IPS-NIHi7 (cell line): ENCODE measurements at regions not wholly inside any gene's neighbourhood (a gene's known extent, or its start where the extent isn't known, plus 50 kb on each side); places are given as distances from the start of the nearest gene placed in this dataset.
"Not testable (repeated sequence)": the region's sequence is repeated elsewhere in the genome, so short reads cannot be mapped to it uniquely, and the experiment has no call there.

Experiments
- DNase-seq: peaks from one replicate; pipeline ENCODE4 v3.0.0; 2012; ENCODE audit warnings: mixed read lengths; ENCODE audit errors: extremely low spot score

GRCh38 chr12:13442457-13442856, 245.9 kb downstream of the EMP1 start:
- DNase-seq = no peak

GRCh38 chr12:13440844-13441243, 244.3 kb downstream of the EMP1 start:
- no peak for DNase-seq

DNA sequence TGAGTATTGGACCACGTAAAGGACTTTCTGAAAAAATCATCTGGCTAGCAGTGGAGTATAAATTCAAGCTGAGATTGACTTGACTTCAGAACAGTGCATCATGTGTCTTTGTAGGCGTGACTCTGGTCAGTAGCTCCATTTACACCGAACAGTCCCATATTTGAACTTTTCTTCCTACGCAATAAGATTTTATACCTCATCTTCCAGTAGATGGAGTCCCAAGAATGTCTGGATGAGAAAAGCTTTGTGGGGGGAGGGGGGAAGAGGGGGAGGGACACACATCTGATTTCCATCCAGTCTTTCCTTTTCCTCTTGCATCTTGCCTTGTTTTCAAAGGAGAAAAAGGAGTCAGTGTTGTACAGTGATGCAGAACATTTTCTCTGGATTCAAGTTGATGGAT, 241.0 kb downstream of the EMP1 start:
- DNase-seq = no peak

GRCh38 chr12:13436696-13437391, 240.3 kb downstream of the EMP1 start:
- peak; percentile 36 for DNase-seq

DNA sequence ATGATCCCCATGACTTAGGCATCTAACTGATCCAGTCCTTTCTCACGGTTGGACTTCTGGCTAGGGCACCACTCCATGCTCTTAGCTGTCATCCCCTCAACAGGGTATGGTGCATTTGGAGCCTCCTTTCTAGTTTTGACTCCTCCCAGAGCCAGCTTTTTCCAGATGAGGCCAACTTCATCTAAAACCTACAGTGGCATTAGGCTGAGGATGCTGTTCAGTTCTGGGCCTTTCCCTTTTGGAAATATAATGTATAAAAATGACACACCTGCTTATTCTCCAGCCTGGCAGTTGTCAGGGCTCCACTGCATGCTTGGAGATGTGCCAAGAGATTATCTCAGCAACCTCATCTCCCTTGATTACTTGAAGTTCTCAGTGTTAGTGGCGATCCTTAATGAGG, 239.7 kb downstream of the EMP1 start:
- peak; percentile 8 for DNase-seq

- peak; percentile 57 for DNase-seq
Measured at GRCh38 chr12:13435235-13435933, 238.9 kb downstream of the EMP1 start.

- no peak for DNase-seq
Measured at GRCh38 chr12:13433768-13434167, 237.2 kb downstream of the EMP1 start.

- no peak for DNase-seq
Measured at GRCh38 chr12:13431041-13431440, 234.5 kb downstream of the EMP1 start.

GRCh38 chr12:13428538-13429265, 232.2 kb downstream of the EMP1 start:
- no peak for DNase-seq

GRCh38 chr12:13425766-13426165, 229.2 kb downstream of the EMP1 start:
- DNase-seq = no peak

DNA sequence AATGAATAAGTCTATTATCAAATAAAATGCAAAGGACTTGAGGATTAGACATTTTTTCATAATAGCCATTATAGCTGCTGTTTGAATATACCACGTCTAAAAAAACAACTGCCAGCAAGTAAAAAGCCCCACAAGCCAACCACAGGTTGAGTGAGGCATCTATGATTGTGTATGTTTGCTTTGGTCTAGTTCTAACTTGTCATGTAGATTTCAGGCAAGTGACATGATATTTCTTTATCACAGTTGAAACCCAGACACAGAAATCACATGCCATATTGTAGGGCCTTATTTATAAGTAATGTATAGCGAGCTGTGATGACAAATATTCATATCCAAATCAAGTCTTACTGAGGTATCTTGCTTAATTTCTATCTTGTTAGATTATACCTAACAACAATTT, 225.8 kb downstream of the EMP1 start:
- DNase-seq = no peak

GRCh38 chr12:13417516-13417915, 221.0 kb downstream of the EMP1 start:
- no peak for DNase-seq

- DNase-seq = no peak
Measured at GRCh38 chr12:13411287-13411686, 214.8 kb downstream of the EMP1 start.

DNA sequence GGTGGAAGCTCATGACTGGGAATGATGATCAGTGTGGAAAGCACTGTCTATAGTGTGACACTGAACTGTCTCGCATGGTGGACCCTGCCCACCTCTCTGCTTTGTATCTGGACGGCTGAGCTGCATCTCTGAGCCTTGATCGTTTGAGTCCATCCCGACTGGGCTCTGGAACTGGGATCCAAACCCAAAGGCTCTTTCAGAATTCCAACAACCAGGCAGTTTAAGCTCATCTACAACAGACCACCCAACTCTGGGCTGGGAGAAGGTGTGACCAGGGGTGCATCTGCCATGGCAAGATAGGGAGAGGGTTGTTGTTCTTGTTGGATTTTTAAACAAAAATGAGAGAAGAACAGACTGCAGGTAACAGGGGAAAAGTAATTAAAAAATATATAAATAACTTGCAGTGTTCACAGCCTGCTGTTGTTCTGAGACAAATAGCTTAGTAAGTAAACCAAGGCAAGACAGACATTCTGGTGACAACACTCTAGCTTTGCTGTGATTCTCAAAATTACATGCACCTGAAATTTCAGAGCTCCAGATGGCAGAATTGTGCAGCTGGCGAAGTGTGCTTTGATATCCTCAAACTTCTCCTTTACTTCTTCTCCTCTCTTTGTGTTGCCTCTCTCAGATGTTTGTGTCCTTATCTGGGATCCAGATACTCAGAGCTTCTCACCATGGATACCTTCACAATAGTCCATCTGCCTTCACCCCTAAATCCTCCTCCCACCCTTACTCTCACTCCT, 209.6 kb downstream of the EMP1 start:
- DNase-seq = no peak

GRCh38 chr12:13404631-13405473, 208.3 kb downstream of the EMP1 start:
- no peak for DNase-seq

- DNase-seq = no peak
Measured at GRCh38 chr12:13404111-13404628, 207.6 kb downstream of the EMP1 start.

- DNase-seq = not testable (repeated sequence)
Measured at GRCh38 chr12:13391375-13391774, 194.8 kb downstream of the EMP1 start.

DNA sequence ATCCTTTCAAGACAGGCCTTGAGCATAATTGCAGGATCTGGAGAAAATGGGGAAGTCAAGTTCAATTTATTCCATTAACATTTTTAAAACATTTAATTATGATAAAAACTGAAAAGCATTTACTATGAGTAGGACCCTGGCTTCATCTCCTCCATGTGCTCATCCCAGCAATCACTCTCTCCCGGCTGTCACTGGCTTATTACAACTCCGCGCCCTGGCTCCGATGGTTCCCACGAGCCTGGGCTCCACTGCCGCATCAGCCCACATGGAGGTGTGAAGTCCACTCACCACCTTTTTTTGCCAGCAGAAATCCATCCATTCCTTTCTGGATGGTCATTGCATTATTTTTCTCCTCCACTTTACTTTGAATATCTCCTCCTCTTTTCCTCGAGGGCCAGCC, 194.4 kb downstream of the EMP1 start:
- no peak for DNase-seq

DNA sequence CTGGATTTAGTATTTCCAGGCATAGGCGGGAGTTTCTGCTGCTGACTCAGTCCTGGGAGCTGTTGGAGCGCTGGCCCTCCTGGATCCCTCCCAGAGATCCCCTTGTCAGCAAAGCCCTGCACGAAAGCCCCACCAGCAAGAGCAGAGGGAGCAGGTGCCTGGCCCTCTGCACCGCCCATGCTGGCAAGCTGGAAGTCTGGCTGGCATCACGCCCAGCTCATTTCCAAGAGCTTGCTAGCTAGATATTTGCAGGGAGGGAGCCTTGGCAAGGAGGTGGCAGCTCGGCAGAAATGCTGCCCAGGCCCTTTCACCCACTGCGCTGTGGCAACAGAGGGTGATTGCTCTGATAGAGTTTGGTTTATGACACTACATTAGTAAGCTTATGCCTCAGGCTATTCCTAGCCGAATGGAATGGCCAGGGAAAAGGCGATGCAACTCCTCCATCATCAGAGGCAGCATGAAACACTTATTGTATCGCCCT, 193.9 kb downstream of the EMP1 start:
- no peak for DNase-seq

DNA sequence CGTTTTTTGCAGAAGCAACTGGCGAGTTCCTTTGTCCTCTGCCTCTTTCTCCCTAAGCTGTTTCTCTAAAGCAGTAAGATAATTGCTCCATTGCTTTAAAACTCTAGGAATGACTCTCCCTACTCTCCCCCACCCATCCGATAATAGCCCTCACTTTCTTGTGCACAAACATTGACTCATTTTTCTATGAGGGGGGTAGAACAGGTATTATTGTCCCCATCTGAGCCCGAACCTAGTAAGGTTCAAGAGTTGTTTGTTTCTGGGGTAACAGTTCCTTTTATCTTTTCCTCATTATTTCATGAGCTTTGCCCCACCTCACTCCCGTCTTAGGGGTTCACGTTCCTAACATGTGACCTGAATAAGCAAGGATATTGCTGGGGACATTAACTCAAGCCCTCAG, 190.6 kb downstream of the EMP1 start:
- DNase-seq = no peak
